AG04449 (cell line): ENCODE measurements at regions not wholly inside any gene's neighbourhood (a gene's known extent, or its start where the extent isn't known, plus 50 kb on each side); places are given as distances from the start of the nearest gene placed in this dataset.

Experiments
- CTCF ChIA-PET: fragments of 350-600 bp; formaldehyde crosslinking; extraction: SDS; loops from one replicate; lab custom pipeline; 2021; ENCODE audit warnings: antibody characterized with exemption; lab: Yijun Ruan, JAX
- POLR2A ChIA-PET: fragments of 400-600, 350-600 bp; formaldehyde crosslinking; extraction: SDS; loops from one replicate; lab custom pipeline; 2020; ENCODE audit warnings: antibody characterized with exemption, inconsistent platforms; lab: Yijun Ruan, JAX
- DNase-seq: peaks from one replicate; pipeline ENCODE4 v3.0.0-alpha.2; 2010; ENCODE audit warnings: low read depth, low spot score
- H3K4me3 ChIP-seq: 2 replicates; pipeline ENCODE4 v1.5.1; 2011; ENCODE audit warnings: low read depth, mild to moderate bottlenecking, control low read depth, low read length
- TF ChIP-seq, protein P1 (sequence below): IDR thresholded peaks from one replicate; pipeline ENCODE4 v1.5.1; 2011; ENCODE audit warnings: mild to moderate bottlenecking, moderate library complexity, low read length, control low read depth, inconsistent platforms; ENCODE audit not compliant: insufficient read depth; ENCODE audit errors: missing control alignments

DNA sequence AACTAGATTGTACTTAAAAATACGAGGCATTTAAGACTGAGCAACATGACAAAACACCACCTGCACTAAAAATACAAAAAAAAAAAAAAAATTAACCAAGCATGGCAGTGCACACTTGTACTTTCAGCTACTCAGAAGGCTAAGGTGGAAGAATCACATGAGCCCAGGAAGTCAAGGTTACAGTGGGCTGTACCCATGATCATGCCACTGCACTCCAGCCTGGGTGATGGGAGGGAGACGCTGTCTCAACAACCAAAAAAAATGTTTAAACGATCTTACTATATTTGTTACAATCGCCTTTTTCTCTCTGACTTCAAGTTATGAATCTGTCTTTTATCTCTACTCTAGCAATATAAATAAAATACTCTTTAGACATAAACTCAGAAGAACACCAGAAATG, 1454.3 kb downstream of the MAT2B start:
- POLR2A ChIA-PET = no interaction called here
- no peak overlapping the region for H3K4me3 ChIP-seq
- no peak for DNase-seq
- CTCF ChIA-PET = no interaction called here
- TF ChIP-seq, protein P1, sequence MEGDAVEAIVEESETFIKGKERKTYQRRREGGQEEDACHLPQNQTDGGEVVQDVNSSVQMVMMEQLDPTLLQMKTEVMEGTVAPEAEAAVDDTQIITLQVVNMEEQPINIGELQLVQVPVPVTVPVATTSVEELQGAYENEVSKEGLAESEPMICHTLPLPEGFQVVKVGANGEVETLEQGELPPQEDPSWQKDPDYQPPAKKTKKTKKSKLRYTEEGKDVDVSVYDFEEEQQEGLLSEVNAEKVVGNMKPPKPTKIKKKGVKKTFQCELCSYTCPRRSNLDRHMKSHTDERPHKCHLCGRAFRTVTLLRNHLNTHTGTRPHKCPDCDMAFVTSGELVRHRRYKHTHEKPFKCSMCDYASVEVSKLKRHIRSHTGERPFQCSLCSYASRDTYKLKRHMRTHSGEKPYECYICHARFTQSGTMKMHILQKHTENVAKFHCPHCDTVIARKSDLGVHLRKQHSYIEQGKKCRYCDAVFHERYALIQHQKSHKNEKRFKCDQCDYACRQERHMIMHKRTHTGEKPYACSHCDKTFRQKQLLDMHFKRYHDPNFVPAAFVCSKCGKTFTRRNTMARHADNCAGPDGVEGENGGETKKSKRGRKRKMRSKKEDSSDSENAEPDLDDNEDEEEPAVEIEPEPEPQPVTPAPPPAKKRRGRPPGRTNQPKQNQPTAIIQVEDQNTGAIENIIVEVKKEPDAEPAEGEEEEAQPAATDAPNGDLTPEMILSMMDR = no peak

GRCh38 chr5:164962329-164962961, 1457.0 kb downstream of the MAT2B start:
- ChIA-PET POLR2A (no interaction called here), CTCF (no interaction called here)
- no peak overlapping the region for H3K4me3 ChIP-seq
- DNase-seq = no peak
- TF ChIP-seq, protein P1 = no peak

DNA sequence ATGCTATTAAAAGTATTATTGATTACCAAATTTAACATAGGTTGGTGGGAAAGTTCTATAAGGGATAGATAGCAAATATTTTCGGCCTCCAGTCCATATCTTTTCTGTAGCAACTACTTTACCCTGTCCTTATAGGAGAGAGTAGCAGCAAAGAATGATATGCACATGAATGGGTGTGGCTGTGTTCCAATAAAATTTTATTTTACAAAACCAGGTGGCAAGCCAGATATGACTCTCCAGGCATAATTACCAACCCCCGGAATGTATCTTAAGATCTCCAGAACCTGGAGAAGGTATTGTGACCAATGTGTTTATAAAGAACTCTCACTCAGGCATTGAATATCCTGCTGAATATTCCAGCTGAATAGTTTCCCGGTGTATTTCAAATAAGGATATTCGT, 1461.2 kb downstream of the MAT2B start:
- ChIA-PET POLR2A (no interaction called here), CTCF (no interaction called here)
- TF ChIP-seq, protein P1 = no peak
- DNase-seq = no peak
- no peak overlapping the region for H3K4me3 ChIP-seq

- POLR2A ChIA-PET = no interaction called here
- CTCF ChIA-PET = no interaction called here
- DNase-seq = no peak
- TF ChIP-seq, protein P1 = no peak
- H3K4me3 ChIP-seq = no peak overlapping the region
Measured at GRCh38 chr5:164967354-164967753, 1461.9 kb downstream of the MAT2B start.

- no peak overlapping the region for H3K4me3 ChIP-seq
- ChIA-PET POLR2A (no interaction called here), CTCF (no interaction called here)
- no peak for DNase-seq
- TF ChIP-seq, protein P1 = no peak
Measured at GRCh38 chr5:164972973-164973372, 1467.6 kb downstream of the MAT2B start.

DNA sequence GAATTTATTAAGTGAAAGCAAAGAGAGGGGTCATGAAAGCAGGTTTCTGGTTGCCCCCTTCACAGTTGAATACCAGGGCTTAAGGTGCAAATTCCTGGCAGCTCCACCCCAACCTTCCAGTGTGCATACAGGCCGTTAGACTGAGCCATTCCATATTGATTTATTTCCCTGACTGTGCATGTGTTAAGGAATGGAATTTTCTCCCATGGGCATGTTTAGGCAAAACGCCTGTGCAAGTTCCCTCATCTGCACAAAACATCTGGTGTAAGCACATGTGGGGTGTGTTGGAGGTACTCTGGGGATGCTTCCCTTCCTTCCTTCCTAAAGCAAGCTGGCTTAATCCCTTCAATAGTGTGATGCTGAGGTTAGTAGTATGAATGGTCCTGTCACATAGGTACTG, 1470.6 kb downstream of the MAT2B start:
- H3K4me3 ChIP-seq = no peak overlapping the region
- CTCF ChIA-PET = no interaction called here
- POLR2A ChIA-PET = no interaction called here
- TF ChIP-seq, protein P1 = no peak
- DNase-seq = no peak
